PC-3 (cell line): ENCODE measurements at regions not wholly inside any gene's neighbourhood (a gene's known extent, or its start where the extent isn't known, plus 50 kb on each side); places are given as distances from the start of the nearest gene placed in this dataset.
"Not testable (repeated sequence)": the region's sequence is repeated elsewhere in the genome, so short reads cannot be mapped to it uniquely, and the experiment has no call there.

Source experiments
- ATAC-seq: fragments of 200-7000 bp; cut with Tn5 transposase; 2 replicates; pipeline ENCODE4 v1.9.1; 2020; ENCODE audit warnings: mild to moderate bottlenecking, moderate library complexity
- BruUV-seq: library from RNA; stranded (reverse); fragments of 400-500 nt; replicated peaks from 2 replicates; lab custom pipeline; 2021; lab: Mats Ljungman, UMichigan
- CTCF ChIA-PET: fragments of 300-600 bp; sonication (Branson Sonifier 250); formaldehyde crosslinking; loops from one replicate; lab custom pipeline; 2022; ENCODE audit warnings: antibody characterized with exemption; lab: Charles Lee
- POLR2A ChIA-PET: fragments of 300-600 bp; sonication (Branson Sonifier 250); formaldehyde crosslinking; loops from one replicate; lab custom pipeline; 2022; ENCODE audit warnings: antibody characterized with exemption; ENCODE audit not compliant: unreplicated experiment; lab: Charles Lee
- DNase-seq: peaks from one replicate; pipeline ENCODE4 v3.0.0-alpha.2; 2015
- H2AFZ ChIP-seq: fragments of 300-600 bp; sonication (generic); 2 replicates; pipeline ENCODE4 v1.6.0; 2016; ENCODE audit warnings: antibody characterized with exemption, low read length
- H3F3A ChIP-seq: fragments of 300-600 bp; sonication (generic); one replicate; pipeline ENCODE4 v1.6.0; 2017; ENCODE audit warnings: antibody characterized with exemption, low read length, control low read depth, mild to moderate bottlenecking; ENCODE audit not compliant: unreplicated experiment
- H3K27ac ChIP-seq: fragments of 300-600 bp; sonication (generic); 2 replicates; pipeline ENCODE4 v1.5.1; 2016; ENCODE audit warnings: mild to moderate bottlenecking, low read length
- H3K27me3 ChIP-seq: fragments of 300-600 bp; sonication (generic); 2 replicates; pipeline ENCODE4 v1.6.1; 2016; ENCODE audit warnings: low read length, mixed read lengths
- H3K36me3 ChIP-seq: fragments of 300-600 bp; sonication (generic); 2 replicates; pipeline ENCODE4 v1.6.1; 2016; ENCODE audit warnings: low read depth, mixed run types, low read length, mixed read lengths
- H3K4me1 ChIP-seq: fragments of 300-600 bp; sonication (generic); 2 replicates; pipeline ENCODE4 v1.5.1; 2016; ENCODE audit warnings: low read length; ENCODE audit not compliant: insufficient read depth
- H3K4me2 ChIP-seq: fragments of 300-600 bp; sonication (generic); 2 replicates; pipeline ENCODE4 v1.6.0; 2016; ENCODE audit warnings: low read length
- H3K4me3 ChIP-seq: fragments of 300-600 bp; sonication (generic); 2 replicates; pipeline ENCODE4 v1.5.1; 2016; ENCODE audit warnings: mild to moderate bottlenecking, low read length, mixed read lengths
- H3K79me2 ChIP-seq: fragments of 300-600 bp; sonication (generic); 2 replicates; pipeline ENCODE4 v1.6.1; 2017; ENCODE audit warnings: low read length, mixed read lengths
- H3K9ac ChIP-seq: fragments of 300-600 bp; sonication (generic); 2 replicates; pipeline ENCODE4 v1.6.0; 2016; ENCODE audit warnings: mild to moderate bottlenecking, low read length
- H3K9me2 ChIP-seq: fragments of 300-600 bp; sonication (generic); replicated peaks from 2 replicates; pipeline ENCODE4 v1.6.1; 2016; ENCODE audit warnings: mixed run types, low read length, mixed read lengths
- H3K9me3 ChIP-seq: fragments of 300-600 bp; sonication (generic); 2 replicates; pipeline ENCODE4 v1.6.1; 2016; ENCODE audit warnings: low read length, mixed read lengths
- H4K20me1 ChIP-seq: fragments of 300-600 bp; sonication (generic); 2 replicates; pipeline ENCODE4 v1.6.1; 2016; ENCODE audit warnings: low read length, mixed read lengths
- CTCF ChIP-seq: fragments of 300-600 bp; sonication (generic); conservative IDR thresholded peaks from 2 replicates; pipeline ENCODE4 v1.5.1; 2017; ENCODE audit warnings: antibody characterized with exemption, low read depth, mild to moderate bottlenecking, low read length
- EZH2 ChIP-seq: fragments of 300-600 bp; sonication (generic); IDR thresholded peaks from one replicate; pipeline ENCODE4 v1.6.1; 2017; ENCODE audit warnings: antibody characterized with exemption, mild to moderate bottlenecking, low read length; ENCODE audit not compliant: unreplicated experiment
- EZH2phosphoT487 ChIP-seq: fragments of 300-600 bp; sonication (generic); IDR thresholded peaks from 2 replicates; pipeline ENCODE4 v1.6.1; 2018; ENCODE audit warnings: mild to moderate bottlenecking, antibody characterized with exemption, low read length, borderline replicate concordance
- intact Hi-C: fragments of 100-400 bp; cut with micrococcal nuclease; formaldehyde crosslinking; loops from 2 replicates; pipeline ENCODE4 v1.9.0; 2023

- no peak overlapping the region for H3K27ac ChIP-seq
- TF ChIP-seq CTCF: no peak
- no peak for TF ChIP-seq EZH2
- no peak for TF ChIP-seq EZH2phosphoT487
- no peak overlapping the region for H3K4me2 ChIP-seq
- no TSS peak for BruUV-seq
- H3K9me3 ChIP-seq: no peaks in the 10 kb centered on the region
- intact Hi-C loops: no loop called here
- H4K20me1 ChIP-seq: no peaks in the 10 kb centered on the region
- DNase-seq (no peak), ATAC-seq (no peak)
- H3K9ac ChIP-seq: no peak overlapping the region
- H3F3A ChIP-seq: no peaks in the 10 kb centered on the region
- no peaks in the 10 kb centered on the region for H3K9me2 ChIP-seq
- no peak overlapping the region for H2AFZ ChIP-seq
- ChIA-PET POLR2A (no interaction called here), CTCF (no interaction called here)
- H3K4me3 ChIP-seq: no peak overlapping the region
- no peaks in the 10 kb centered on the region for H3K36me3 ChIP-seq
- H3K4me1 ChIP-seq: no peaks in the 10 kb centered on the region
- H3K79me2 ChIP-seq: no peaks in the 10 kb centered on the region
- peaks cover 80% of the 10 kb centered on the region for H3K27me3 ChIP-seq
These were observed 154.3 kb downstream of the NR2F2 start for GRCh38 chr15:96484830-96485229.

GRCh38 chr15:96487245-96487644 lies 156.7 kb downstream of the NR2F2 start:
- POLR2A ChIA-PET: no interaction called here
- ATAC-seq: no peak
- Histone ChIP-seq H3K36me3 (no peaks in the 10 kb centered on the region), H3K9ac (no peak overlapping the region), H3K4me3 (no peak overlapping the region), H3K79me2 (no peaks in the 10 kb centered on the region), H3K4me1 (no peaks in the 10 kb centered on the region), H3K9me3 (no peaks in the 10 kb centered on the region), H2AFZ (no peak overlapping the region), H4K20me1 (no peaks in the 10 kb centered on the region), H3K9me2 (no peaks in the 10 kb centered on the region), H3K27ac (no peak overlapping the region), H3K4me2 (no peak overlapping the region), H3K27me3 (peaks cover 68% of the 10 kb centered on the region), H3F3A (no peaks in the 10 kb centered on the region)
- TF ChIP-seq EZH2 (no peak), EZH2phosphoT487 (no peak), CTCF (no peak)
- DNase-seq: no peak
- CTCF ChIA-PET: no interaction called here
- BruUV-seq: no TSS peak
- intact Hi-C loops: no loop called here

- H3K27ac ChIP-seq, H4K20me1 ChIP-seq, intact Hi-C loops, H3F3A ChIP-seq, H3K36me3 ChIP-seq, CTCF ChIA-PET, POLR2A ChIA-PET, H3K4me3 ChIP-seq, H3K4me2 ChIP-seq, BruUV-seq, H3K4me1 ChIP-seq, H2AFZ ChIP-seq, H3K9ac ChIP-seq, H3K79me2 ChIP-seq, H3K9me2 ChIP-seq, ATAC-seq, H3K9me3 ChIP-seq, DNase-seq: not testable (repeated sequence)
- peaks cover 62% of the 10 kb centered on the region for H3K27me3 ChIP-seq
These were observed 160.7 kb downstream of the NR2F2 start for GRCh38 chr15:96491066-96491699.

- H3F3A ChIP-seq, H3K9me3 ChIP-seq, BruUV-seq, H3K9ac ChIP-seq, CTCF ChIA-PET, ATAC-seq, H3K4me3 ChIP-seq, H3K36me3 ChIP-seq, H3K4me2 ChIP-seq, DNase-seq, POLR2A ChIA-PET, H3K27ac ChIP-seq, H3K9me2 ChIP-seq, H3K79me2 ChIP-seq, intact Hi-C loops, H2AFZ ChIP-seq, H4K20me1 ChIP-seq, H3K4me1 ChIP-seq: not testable (repeated sequence)
- H3K27me3 ChIP-seq: peaks cover 61% of the 10 kb centered on the region
These were observed 161.5 kb downstream of the NR2F2 start for GRCh38 chr15:96491700-96492644.
